T-cell (primary cell): ENCODE measurements at regions not wholly inside any gene's neighbourhood (a gene's known extent, or its start where the extent isn't known, plus 50 kb on each side); places are given as distances from the start of the nearest gene placed in this dataset.

Source experiments
- ATAC-seq, 4 experiments: fragments of 200-7000 bp in 3 of 4; fragments of 150-1000 bp in 1 of 4; cut with Tn5 transposase; replicated peaks in 1 of 4; 1 replicate in 3 of 4; 2 replicates in 1 of 4; pipeline ENCODE4 v1.10.0; 2021; ENCODE audit warnings: moderate library complexity in 3 of 4, mild to moderate bottlenecking in 2 of 4, moderate number of reproducible peaks in 1 of 4
- CTCF ChIA-PET, 2 donors: fragments of 300-600 bp; sonication (Branson Sonifier 250); formaldehyde crosslinking; loops; one replicate each; lab custom pipeline; 2022; ENCODE audit warnings: antibody characterized with exemption in 2 of 2; lab: Charles Lee
- POLR2A ChIA-PET, 2 donors: fragments of 300-600 bp; sonication (Branson Sonifier 250); formaldehyde crosslinking; loops; one replicate each; lab custom pipeline; 2022; ENCODE audit warnings: antibody characterized with exemption in 2 of 2; lab: Charles Lee
- DNase-seq, 35 experiments: peaks; one replicate each; pipeline versions ENCODE4 v3.0.0 to v3.0.0-alpha.2; 2013 to 2023
- H3K27ac ChIP-seq: one replicate; pipeline ENCODE4 v1.5.1; 2013; ENCODE audit warnings: low read length
- H3K27me3 ChIP-seq, 2 experiments: replicated peaks in 1 of 2; 1 replicate in 1 of 2; 2 replicates in 1 of 2; pipeline versions ENCODE4 v1.6.1 to v1.7.0; 2013; ENCODE audit warnings: low read length in 1 of 2, mixed read lengths in 1 of 2; ENCODE audit not compliant: control insufficient read depth in 2 of 2, insufficient read depth in 2 of 2; ENCODE audit errors: extremely low read depth in 1 of 2
- H3K36me3 ChIP-seq, 2 donors: 1 replicate in 1 of 2; 2 replicates in 1 of 2; pipeline versions ENCODE4 v1.6.1 to v1.7.0; 2013; ENCODE audit warnings: low read length in 1 of 2; ENCODE audit not compliant: control insufficient read depth in 2 of 2, insufficient read depth in 1 of 2; ENCODE audit errors: extremely low read depth in 1 of 2
- H3K4me1 ChIP-seq, 2 experiments: 1 replicate in 1 of 2; 2 replicates in 1 of 2; pipeline versions ENCODE4 v1.6.1 to v1.7.0; 2013; ENCODE audit warnings: low read length in 2 of 2, mixed read lengths in 1 of 2; ENCODE audit not compliant: insufficient read depth in 2 of 2, control insufficient read depth in 1 of 2; ENCODE audit errors: extremely low read depth in 1 of 2
- H3K4me3 ChIP-seq, 2 donors: 1 replicate in 1 of 2; 2 replicates in 1 of 2; pipeline versions ENCODE4 v1.5.1 to v1.7.0; 2013; ENCODE audit warnings: mild to moderate bottlenecking in 2 of 2, low read length in 1 of 2, moderate library complexity in 1 of 2; ENCODE audit not compliant: control insufficient read depth in 1 of 2; ENCODE audit errors: extremely low read depth in 1 of 2
- H3K9me3 ChIP-seq: 2 replicates; pipeline ENCODE4 v1.7.0; 2013
- H3K27ac Mint-ChIP-seq, 2 donors: one replicate each; pipeline ENCODE4 v1.8.0; 2020 to 2021; ENCODE audit warnings: mild to moderate bottlenecking in 2 of 2, mixed read lengths in 2 of 2
- H3K27me3 Mint-ChIP-seq, 2 donors: one replicate each; pipeline ENCODE4 v1.8.0; 2021 to 2022; ENCODE audit warnings: mixed read lengths in 2 of 2
- H3K36me3 Mint-ChIP-seq: one replicate; pipeline ENCODE4 v1.8.0; 2021; ENCODE audit warnings: mixed read lengths
- H3K4me1 Mint-ChIP-seq, 3 donors: one replicate each; pipeline ENCODE4 v1.8.0; 2020 to 2022; ENCODE audit warnings: mixed read lengths in 3 of 3, mild to moderate bottlenecking in 1 of 3
- H3K4me3 Mint-ChIP-seq, 3 donors: one replicate each; pipeline ENCODE4 v1.8.0; 2020 to 2022; ENCODE audit warnings: mild to moderate bottlenecking in 3 of 3, mixed read lengths in 3 of 3, moderate library complexity in 3 of 3
- H3K9me3 Mint-ChIP-seq, 3 donors: one replicate each; pipeline ENCODE4 v1.8.0; 2020 to 2022; ENCODE audit warnings: mixed read lengths in 3 of 3
- WGBS: methylation state at CpG from one replicate; pipeline ENCODE4 v1.1.5; 2013; ENCODE audit warnings: missing lambda C conversion rate; ENCODE audit not compliant: insufficient coverage; 5-methylcytosine and 5-hydroxymethylcytosine counted together

GRCh38 chr5:159547466-159548195, 217.3 kb upstream of the IL12B start:
- ChIA-PET CTCF (no interaction called here), POLR2A (no interaction called here)
- no peaks in the 10 kb centered on the region for H3K4me1 Mint-ChIP-seq
- Histone ChIP-seq H3K27ac (no peak overlapping the region), H3K4me1 (no peaks in the 10 kb centered on the region), H3K36me3 (no peaks in the 10 kb centered on the region), H3K27me3 (no peaks in the 10 kb centered on the region), H3K4me3 (no peak overlapping the region), H3K9me3 (no peaks in the 10 kb centered on the region)
- H3K4me3 Mint-ChIP-seq = no peak overlapping the region
- DNase-seq (no peak), ATAC-seq (no peak)
- no CpG with 5 or more reads among the region's 3 CpGs for WGBS
- H3K27me3 Mint-ChIP-seq = peaks cover 0 to 12% of the 10 kb centered on the region in 2 donors
- H3K36me3 Mint-ChIP-seq = no peaks in the 10 kb centered on the region
- H3K27ac Mint-ChIP-seq = no peak overlapping the region
- H3K9me3 Mint-ChIP-seq = peaks cover 3 to 8% (median 4%) of the 10 kb centered on the region in 3 donors

- H3K27ac Mint-ChIP-seq = no peak overlapping the region
- WGBS = no CpG with 5 or more reads among the region's 3 CpGs
Observed at GRCh38 chr5:159548517-159548916, 218.2 kb upstream of the IL12B start.

GRCh38 chr5:159549046-159549445, 218.8 kb upstream of the IL12B start:
- Mint-ChIP-seq H3K36me3 (no peaks in the 10 kb centered on the region), H3K4me3 (no peak overlapping the region), H3K27ac (no peak overlapping the region), H3K9me3 (peaks cover 3 to 8% (median 4%) of the 10 kb centered on the region in 3 donors), H3K4me1 (no peaks in the 10 kb centered on the region), H3K27me3 (peaks cover 0 to 11% of the 10 kb centered on the region in 2 donors)
- no peaks in the 10 kb centered on the region for H3K9me3 ChIP-seq
- no peak overlapping the region for H3K4me3 ChIP-seq
- H3K36me3 ChIP-seq = no peaks in the 10 kb centered on the region
- DNase-seq (no peak), ATAC-seq (no peak)
- CTCF ChIA-PET = interaction anchor here in 1 of 2 donors (0.5 kb wide), 1 partner anchor 33 kb away, joined by 5 read pairs; no protein-coding TSS in a partner anchor
- H3K4me1 ChIP-seq = no peaks in the 10 kb centered on the region
- no CpG with 5 or more reads among the region's 1 CpG for WGBS
- POLR2A ChIA-PET = no interaction called here
- H3K27ac ChIP-seq = no peak overlapping the region
- no peaks in the 10 kb centered on the region for H3K27me3 ChIP-seq

More at GRCh38 chr5:159548517-159548916, 218.2 kb upstream of the IL12B start:
- H3K4me1 Mint-ChIP-seq = no peaks in the 10 kb centered on the region
- ATAC-seq (no peak), DNase-seq (no peak)
- Histone ChIP-seq H3K27ac (no peak overlapping the region), H3K4me1 (no peaks in the 10 kb centered on the region), H3K36me3 (no peaks in the 10 kb centered on the region), H3K27me3 (no peaks in the 10 kb centered on the region), H3K4me3 (no peak overlapping the region), H3K9me3 (no peaks in the 10 kb centered on the region)
- ChIA-PET CTCF (no interaction called here), POLR2A (no interaction called here)
- H3K36me3 Mint-ChIP-seq = no peaks in the 10 kb centered on the region
- H3K4me3 Mint-ChIP-seq = no peak overlapping the region
- H3K9me3 Mint-ChIP-seq = peaks cover 3 to 8% (median 4%) of the 10 kb centered on the region in 3 donors
- H3K27me3 Mint-ChIP-seq = peaks cover 0 to 11% of the 10 kb centered on the region in 2 donors

GRCh38 chr5:159550951-159551350, 220.7 kb upstream of the IL12B start:
- H3K27ac ChIP-seq = no peak overlapping the region
- ChIA-PET POLR2A (interaction anchor here in 1 of 2 donors (0.5 kb wide), 1 partner anchor 369 kb away, joined by 3 read pairs; no protein-coding TSS in a partner anchor), CTCF (no interaction called here)
- ATAC-seq = no peak
- H3K9me3 ChIP-seq = no peaks in the 10 kb centered on the region
- no peaks in the 10 kb centered on the region for H3K27me3 ChIP-seq
- no peaks in the 10 kb centered on the region for H3K4me1 Mint-ChIP-seq
- H3K4me1 ChIP-seq = no peaks in the 10 kb centered on the region
- no peak overlapping the region for H3K4me3 ChIP-seq
- H3K36me3 ChIP-seq = no peaks in the 10 kb centered on the region
- peaks cover 3 to 8% (median 4%) of the 10 kb centered on the region in 3 donors for H3K9me3 Mint-ChIP-seq
- WGBS = 88% methylated on average over 1 of the region's 1 CpG
- peaks cover 0 to 11% of the 10 kb centered on the region in 2 donors for H3K27me3 Mint-ChIP-seq
- DNase-seq = no peak
- H3K4me3 Mint-ChIP-seq = no peak overlapping the region
- no peaks in the 10 kb centered on the region for H3K36me3 Mint-ChIP-seq
- H3K27ac Mint-ChIP-seq = no peak overlapping the region

GRCh38 chr5:159552751-159553150, 222.5 kb upstream of the IL12B start:
- POLR2A ChIA-PET = interaction anchor here in 1 of 2 donors (0.5 kb wide), 1 partner anchor 92 kb away, joined by 4 read pairs; no protein-coding TSS in a partner anchor
- H3K9me3 Mint-ChIP-seq = no peaks in the 10 kb centered on the region
- no peaks in the 10 kb centered on the region for H3K36me3 Mint-ChIP-seq
- ATAC-seq (no peak), DNase-seq (no peak)
- Histone ChIP-seq H3K27me3 (no peaks in the 10 kb centered on the region), H3K4me3 (no peak overlapping the region), H3K9me3 (no peaks in the 10 kb centered on the region), H3K4me1 (no peaks in the 10 kb centered on the region), H3K36me3 (no peaks in the 10 kb centered on the region), H3K27ac (no peak overlapping the region)
- H3K27me3 Mint-ChIP-seq = peaks cover 0 to 9% of the 10 kb centered on the region in 2 donors
- WGBS = 89% methylated on average over 3 of the region's 3 CpGs
- no peak overlapping the region for H3K4me3 Mint-ChIP-seq
- no peak overlapping the region for H3K27ac Mint-ChIP-seq
- no peaks in the 10 kb centered on the region for H3K4me1 Mint-ChIP-seq
- CTCF ChIA-PET = interaction anchor here in 1 of 2 donors (1.0 kb wide), 1 partner anchor 37 kb away, joined by 3 read pairs; no protein-coding TSS in a partner anchor

GRCh38 chr5:159553792-159554191, 223.5 kb upstream of the IL12B start:
- ChIA-PET POLR2A (no interaction called here), CTCF (no interaction called here)
- H3K27me3 Mint-ChIP-seq = peaks cover 0 to 8% of the 10 kb centered on the region in 2 donors
- H3K27ac Mint-ChIP-seq = no peak overlapping the region
- ATAC-seq = no peak
- Histone ChIP-seq H3K4me1 (no peaks in the 10 kb centered on the region), H3K36me3 (no peaks in the 10 kb centered on the region), H3K27me3 (no peaks in the 10 kb centered on the region), H3K4me3 (no peak overlapping the region), H3K9me3 (no peaks in the 10 kb centered on the region), H3K27ac (no peak overlapping the region)
- H3K4me1 Mint-ChIP-seq = no peaks in the 10 kb centered on the region
- H3K4me3 Mint-ChIP-seq = no peak overlapping the region
- no peak for DNase-seq
- WGBS = no CpG with 5 or more reads among the region's 2 CpGs
- no peaks in the 10 kb centered on the region for H3K9me3 Mint-ChIP-seq
- no peaks in the 10 kb centered on the region for H3K36me3 Mint-ChIP-seq
